SK-N-MC (cell line): ENCODE measurements at regions not wholly inside any gene's neighbourhood (a gene's known extent, or its start where the extent isn't known, plus 50 kb on each side); places are given as distances from the start of the nearest gene placed in this dataset.
"Not testable (repeated sequence)": the region's sequence is repeated elsewhere in the genome, so short reads cannot be mapped to it uniquely, and the experiment has no call there.

ENCODE experiments used
- DNase-seq: peaks from one replicate; pipeline ENCODE4 v3.0.0-alpha.2; 2011; ENCODE audit warnings: low read depth, low spot score
- H3K27ac ChIP-seq: fragments of 200-600 bp; sonication (generic); 2 replicates; pipeline ENCODE4 v1.5.1; 2016; ENCODE audit warnings: mixed run types
- H3K36me3 ChIP-seq: fragments of 200-600 bp; sonication (generic); 2 replicates; pipeline ENCODE4 v1.6.1; 2017; ENCODE audit warnings: antibody characterized with exemption, low read length, mixed read lengths; ENCODE audit not compliant: insufficient read depth
- H3K4me3 ChIP-seq: fragments of 200-600 bp; sonication (generic); 2 replicates; pipeline ENCODE4 v1.5.1; 2016
- H3K9ac ChIP-seq: fragments of 200-600 bp; sonication (generic); 2 replicates; pipeline ENCODE4 v1.8.0; 2017; ENCODE audit warnings: mixed run types, mixed read lengths; ENCODE audit not compliant: insufficient read length
- H3K9me3 ChIP-seq: fragments of 200-600 bp; sonication (generic); 2 replicates; pipeline ENCODE4 v1.6.1; 2017; ENCODE audit warnings: low read depth, mild to moderate bottlenecking, antibody characterized with exemption, low read length, moderate library complexity, mixed read lengths
- EZH2 ChIP-seq: fragments of 200-600 bp; sonication (generic); IDR thresholded peaks from one replicate; pipeline ENCODE4 v1.6.1; 2017; ENCODE audit warnings: antibody characterized with exemption
- FOXP2 ChIP-seq: optimal IDR thresholded peaks from 2 replicates; pipeline ENCODE3; 2011; ENCODE audit warnings: mild to moderate bottlenecking, moderate library complexity; ENCODE audit not compliant: insufficient read depth; ENCODE audit errors: extremely low read length, control extremely low read depth
- POLR2AphosphoS5 ChIP-seq: IDR thresholded peaks from 2 replicates; pipeline ENCODE4 v1.6.1; 2012; ENCODE audit warnings: mild to moderate bottlenecking, low read depth, low read length, borderline replicate concordance

DNA sequence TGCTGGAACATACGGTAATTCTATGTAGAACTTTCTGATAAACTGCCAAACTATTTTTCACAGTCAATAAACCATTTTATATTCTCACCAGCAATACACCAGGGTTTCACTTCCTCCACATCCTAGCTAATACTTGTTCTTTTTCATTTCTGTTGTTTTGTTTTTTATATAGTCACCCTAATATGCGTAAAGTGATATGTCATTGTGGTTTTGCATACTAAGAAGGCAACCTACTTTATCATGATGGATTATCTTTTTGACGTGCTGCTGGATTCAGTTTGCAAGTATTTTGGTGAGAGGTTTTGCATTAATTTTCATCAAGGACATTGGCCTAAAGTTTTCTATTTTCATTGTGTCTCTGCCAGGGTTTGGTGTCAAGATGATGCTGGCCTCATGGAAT lies 1384.1 kb downstream of the UQCRFS1 start:
- Histone ChIP-seq H3K9ac (no peak overlapping the region), H3K36me3 (no peaks in the 10 kb centered on the region), H3K9me3 (no peaks in the 10 kb centered on the region), H3K27ac (no peak overlapping the region), H3K4me3 (no peak overlapping the region)
- DNase-seq: no peak
- TF ChIP-seq EZH2 (no peak), FOXP2 (no peak), POLR2AphosphoS5 (no peak)

DNA sequence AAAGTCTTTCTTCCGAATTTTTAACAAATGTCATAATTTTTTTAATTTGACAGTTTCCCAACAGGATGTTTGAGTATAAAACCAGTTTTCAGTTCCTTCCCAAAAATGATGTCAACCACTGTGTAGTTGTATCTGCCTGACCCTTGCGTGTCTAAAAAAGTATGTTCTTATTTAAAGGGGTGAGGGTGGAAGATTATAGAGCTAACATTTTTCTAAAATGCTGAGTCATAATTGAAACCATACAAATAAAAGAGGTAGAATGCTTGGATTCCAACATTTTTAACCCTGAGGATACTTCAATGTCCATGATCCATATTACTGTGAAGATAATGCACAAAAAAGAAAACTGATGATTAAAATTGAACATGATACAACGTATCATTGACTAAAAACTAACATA lies 1388.8 kb downstream of the UQCRFS1 start:
- Histone ChIP-seq H3K9ac (no peak overlapping the region), H3K9me3 (no peaks in the 10 kb centered on the region), H3K4me3 (no peak overlapping the region), H3K27ac (no peak overlapping the region), H3K36me3 (no peaks in the 10 kb centered on the region)
- no peak for TF ChIP-seq EZH2
- no peak for TF ChIP-seq FOXP2
- no peak for TF ChIP-seq POLR2AphosphoS5
- no peak for DNase-seq

DNA sequence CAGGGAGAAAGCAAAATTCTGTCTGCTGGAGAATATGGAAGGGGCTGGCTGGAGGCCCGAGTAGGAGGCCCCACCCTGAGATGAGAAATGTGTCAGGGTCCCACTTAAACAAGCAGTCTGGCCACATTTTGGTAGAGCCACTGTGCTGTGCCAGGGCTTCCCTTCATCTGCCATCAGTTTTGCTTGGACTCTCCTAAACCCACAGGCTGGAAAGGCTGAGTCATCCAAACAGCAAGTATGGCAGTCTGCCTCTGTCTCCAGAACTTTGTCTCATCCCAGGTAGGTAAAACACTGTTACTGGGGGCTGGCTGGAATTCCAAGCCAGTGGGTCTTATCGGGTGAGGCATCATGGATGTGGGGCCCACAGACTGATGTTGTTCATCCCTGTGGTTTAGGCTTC lies 1390.6 kb downstream of the UQCRFS1 start:
- Histone ChIP-seq H3K27ac (no peak overlapping the region), H3K36me3 (no peaks in the 10 kb centered on the region), H3K9ac (no peak overlapping the region), H3K4me3 (no peak overlapping the region), H3K9me3 (no peaks in the 10 kb centered on the region)
- DNase-seq: no peak
- TF ChIP-seq EZH2: no peak
- no peak for TF ChIP-seq FOXP2
- TF ChIP-seq POLR2AphosphoS5: no peak

DNA sequence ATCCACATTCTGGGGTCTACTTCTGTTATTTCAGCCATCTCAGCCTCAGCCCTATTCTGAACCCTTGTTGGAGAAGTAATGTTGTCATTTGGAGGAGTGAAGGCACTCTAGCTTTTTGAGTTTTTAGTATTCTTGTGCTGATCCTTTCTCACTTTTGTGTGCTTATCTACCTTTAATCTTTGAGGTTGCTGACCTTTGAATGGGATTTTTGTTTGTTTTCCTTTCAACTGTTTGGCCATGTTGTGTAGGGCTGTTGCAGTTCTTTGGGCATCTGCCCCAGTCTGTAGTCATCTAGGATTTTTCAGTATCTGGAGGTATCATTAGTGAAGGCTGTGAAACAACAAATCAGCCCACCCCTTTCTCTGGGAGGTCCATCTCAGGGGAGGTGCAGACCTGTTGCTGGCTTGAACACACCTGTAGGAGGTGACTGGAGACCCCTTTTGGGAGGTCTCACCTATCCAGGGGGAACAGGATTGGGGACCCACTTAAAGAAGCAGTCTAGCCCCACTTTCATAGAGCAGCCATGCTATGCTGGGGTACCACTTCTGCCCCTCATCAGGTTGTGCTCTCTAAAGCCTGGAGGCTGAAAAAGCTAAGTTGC lies 1391.4 kb downstream of the UQCRFS1 start:
- no peak for DNase-seq
- no peak for TF ChIP-seq EZH2
- TF ChIP-seq POLR2AphosphoS5: no peak
- no peak for TF ChIP-seq FOXP2
- no peaks in the 10 kb centered on the region for H3K9me3 ChIP-seq
- no peak overlapping the region for H3K4me3 ChIP-seq
- no peak overlapping the region for H3K9ac ChIP-seq
- H3K27ac ChIP-seq: no peak overlapping the region
- no peaks in the 10 kb centered on the region for H3K36me3 ChIP-seq

DNA sequence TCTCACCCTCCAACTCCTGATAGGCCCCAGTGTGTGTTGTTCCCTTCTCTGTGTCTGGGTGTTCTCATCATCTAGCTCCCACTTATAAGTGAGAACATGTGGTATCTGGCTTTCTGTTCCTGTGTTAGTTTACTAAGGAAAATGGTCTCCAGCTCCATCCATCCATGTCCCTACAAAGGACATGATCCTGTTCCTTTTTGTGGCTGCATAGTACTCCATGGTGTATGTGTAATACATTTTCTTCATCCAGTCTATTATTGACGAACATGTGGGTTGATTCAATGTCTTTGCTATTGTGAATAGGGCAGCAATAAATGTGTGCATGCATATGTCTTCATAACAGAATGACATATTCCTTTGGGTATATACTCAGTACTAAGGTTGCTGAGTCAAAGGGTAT lies 1397.0 kb downstream of the UQCRFS1 start:
- Histone ChIP-seq H3K9ac (no peak overlapping the region), H3K9me3 (no peaks in the 10 kb centered on the region), H3K4me3 (no peak overlapping the region), H3K27ac (no peak overlapping the region), H3K36me3 (no peaks in the 10 kb centered on the region)
- no peak for DNase-seq
- TF ChIP-seq EZH2: no peak
- no peak for TF ChIP-seq FOXP2
- TF ChIP-seq POLR2AphosphoS5: no peak

DNA sequence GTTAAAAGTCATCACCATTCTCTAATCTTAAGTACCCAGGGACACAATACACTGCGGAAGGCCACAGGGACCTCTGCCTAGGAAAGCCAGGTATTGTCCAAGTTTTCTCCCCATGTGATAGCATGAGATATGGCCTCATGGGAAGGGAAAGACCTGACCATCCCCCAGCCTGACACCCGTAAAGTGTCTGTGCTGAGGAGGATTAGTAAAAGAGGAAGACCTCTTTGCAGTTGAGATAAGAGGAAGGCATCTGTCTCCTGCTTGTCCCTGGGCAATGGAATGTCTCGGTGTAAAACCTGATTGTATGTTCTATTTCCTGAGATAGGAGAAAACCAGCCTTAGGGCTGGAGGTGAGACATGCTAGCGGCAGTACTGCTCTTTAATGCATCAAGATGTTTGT lies 1398.1 kb downstream of the UQCRFS1 start:
- not testable (repeated sequence) for DNase-seq, H3K9me3 ChIP-seq, H3K27ac ChIP-seq

DNA sequence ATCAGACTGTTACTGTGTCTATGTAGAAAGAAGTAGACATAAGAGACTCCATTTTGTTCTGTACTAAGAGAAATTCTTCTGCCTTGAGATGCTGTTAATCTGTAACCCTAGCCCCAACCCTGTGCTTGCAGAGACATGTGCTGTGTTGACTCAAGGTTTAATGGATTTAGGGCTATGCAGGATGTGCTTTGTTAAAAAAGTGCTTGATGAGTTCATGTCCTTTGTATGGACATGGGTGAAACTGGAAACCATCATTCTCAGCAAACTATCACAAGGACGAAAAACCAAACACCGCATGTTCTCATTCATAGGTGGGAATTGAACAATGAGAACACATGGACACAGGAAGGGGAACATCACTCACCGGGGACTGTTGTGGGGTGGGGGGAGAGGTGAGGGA lies 1398.7 kb downstream of the UQCRFS1 start:
- not testable (repeated sequence) for H3K9me3 ChIP-seq, H3K27ac ChIP-seq, DNase-seq, H3K4me3 ChIP-seq, H3K9ac ChIP-seq, H3K36me3 ChIP-seq

More for the DNA sequence above, 1398.1 kb downstream of the UQCRFS1 start:
- H3K36me3 ChIP-seq, H3K9ac ChIP-seq, H3K4me3 ChIP-seq: not testable (repeated sequence)

DNA sequence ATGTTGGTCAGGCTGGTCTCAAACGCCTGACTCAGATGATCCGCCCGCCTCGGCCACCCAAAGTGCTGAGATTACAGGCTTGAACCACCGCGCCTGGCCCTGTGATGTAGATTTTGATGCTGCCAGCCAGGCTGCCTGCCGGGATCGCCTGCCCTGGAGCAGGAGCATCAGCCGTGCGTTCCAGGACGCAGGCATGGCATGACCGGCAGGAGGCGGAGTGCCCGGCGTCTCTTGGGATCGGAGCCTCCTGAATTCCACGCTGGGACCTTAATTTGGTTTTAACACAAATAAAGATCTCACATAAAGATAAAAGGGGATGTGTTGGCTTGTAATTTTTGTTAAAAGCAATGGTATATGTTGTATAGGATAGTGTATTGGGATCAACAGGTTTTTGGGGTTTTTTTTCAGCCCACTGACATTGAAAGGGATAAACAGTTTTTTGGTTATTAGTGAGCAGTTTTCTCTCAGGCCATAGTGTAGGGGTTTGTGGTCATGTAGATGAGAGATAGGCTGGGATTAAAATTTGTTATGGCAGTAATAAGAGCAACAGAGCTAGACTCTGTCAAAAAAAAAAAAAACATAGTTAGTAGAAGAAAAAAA lies 1406.4 kb downstream of the UQCRFS1 start:
- 0 out of 2 replicates have a peak, but pooled peaks cover 2% of the 10 kb centered on the region for H3K9me3 ChIP-seq
- H3K36me3 ChIP-seq: peaks cover 4% of the 10 kb centered on the region; the same call in 1 of the 2 replicates
- TF ChIP-seq EZH2 (no peak), FOXP2 (no peak), POLR2AphosphoS5 (no peak)
- H3K27ac ChIP-seq: no peak overlapping the region
- no peak overlapping the region for H3K9ac ChIP-seq
- DNase-seq: no peak
- H3K4me3 ChIP-seq: no peak overlapping the region

DNA sequence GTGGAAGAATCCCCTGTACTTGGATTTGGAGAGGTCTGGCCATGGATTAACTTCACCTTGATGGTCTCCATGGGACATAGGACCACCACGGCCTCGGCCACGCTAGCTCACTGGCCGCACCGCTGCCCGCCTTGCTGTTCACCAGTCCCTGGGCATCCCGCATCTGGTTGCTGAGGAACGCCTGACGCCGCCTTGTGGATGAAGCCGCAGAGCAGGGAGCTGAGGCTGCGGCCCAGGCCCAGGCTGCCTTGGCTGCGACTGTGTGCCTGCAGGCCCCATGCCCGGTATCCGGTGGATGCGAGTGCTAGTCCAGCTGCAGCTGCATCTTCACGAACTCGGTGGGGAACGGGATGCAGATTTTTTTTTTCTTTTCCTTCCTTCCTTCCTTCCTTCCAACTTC lies 1407.1 kb downstream of the UQCRFS1 start:
- H3K4me3 ChIP-seq: no peak overlapping the region
- DNase-seq: no peak
- no peak overlapping the region for H3K27ac ChIP-seq
- peaks cover 4% of the 10 kb centered on the region; the same call in 1 of the 2 replicates for H3K36me3 ChIP-seq
- H3K9ac ChIP-seq: no peak overlapping the region
- TF ChIP-seq FOXP2 (no peak), POLR2AphosphoS5 (no peak), EZH2 (no peak)
- H3K9me3 ChIP-seq: 0 out of 2 replicates have a peak, but pooled peaks cover 2% of the 10 kb centered on the region

DNA sequence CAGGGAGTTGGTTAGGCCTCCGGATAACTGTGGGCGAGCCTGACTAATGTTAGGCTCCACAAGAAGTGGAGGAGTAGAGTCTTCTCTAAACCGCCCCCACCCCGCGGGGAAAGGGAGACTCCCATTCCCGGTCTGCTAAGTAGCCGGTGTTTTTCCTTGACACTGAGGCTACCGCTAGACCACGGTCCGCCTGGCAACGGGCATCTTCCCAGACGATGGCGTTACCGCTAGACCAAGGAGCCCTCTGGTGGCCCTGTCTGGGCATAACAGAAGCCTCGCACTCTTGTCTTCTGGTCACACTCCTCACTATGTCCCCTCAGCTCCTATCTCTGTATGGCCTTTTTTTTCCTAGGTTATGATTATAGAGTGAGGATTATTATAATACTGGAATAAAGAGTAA lies 1410.7 kb downstream of the UQCRFS1 start:
- not testable (repeated sequence) for DNase-seq, H3K4me3 ChIP-seq, H3K9me3 ChIP-seq, H3K9ac ChIP-seq, H3K27ac ChIP-seq
- H3K36me3 ChIP-seq: peaks cover 10% of the 10 kb centered on the region; the same call in 1 of the 2 replicates
